ENCODE measurements at regions not wholly inside any gene's neighbourhood (a gene's known extent, or its start where the extent isn't known, plus 50 kb on each side); places are given as distances from the start of the nearest gene placed in this dataset.

DNA sequence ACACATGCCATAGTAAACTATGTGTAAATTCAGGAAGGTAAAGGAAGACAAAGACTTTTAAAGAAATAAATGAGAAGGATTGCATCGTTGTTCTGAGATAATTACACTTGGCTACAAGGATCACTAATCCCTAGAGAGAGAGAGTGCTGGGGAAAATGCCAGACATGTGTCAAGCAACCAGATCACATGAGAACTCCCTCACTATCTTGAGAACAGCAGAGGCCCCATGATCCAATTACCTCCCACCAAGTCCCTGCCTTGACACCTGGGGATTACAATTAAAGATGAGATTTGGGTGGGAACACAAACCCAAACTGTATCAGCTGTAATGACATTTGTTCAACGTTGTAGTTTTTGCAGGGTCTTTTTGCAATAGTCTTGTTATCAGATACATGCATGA lies 1600.9 kb upstream of the MIR17HG start:
- no peak overlapping the region for H3K4me2 ChIP-seq
- ChIA-PET CTCF (interaction anchor here (0.7 kb wide), 1 partner anchor 1900 kb away, joined by 3 read pairs; no protein-coding TSS in a partner anchor), POLR2A (no interaction called here)
- no peak for TF ChIP-seq ZC3H11A (IDR thresholded peaks at IDR 0.05)
- no peak for TF ChIP-seq CHD2 (IDR thresholded peaks at IDR 0.05; ENCODE audit: low read length, partially characterized antibody)
- no peaks in the 10 kb centered on the region for H3K9me3 ChIP-seq
- H3K4me3 ChIP-seq = no peak overlapping the region
- H3K27ac ChIP-seq = no peak overlapping the region
- FAIRE-seq (no peak), ATAC-seq (no peak), DNase-seq (ENCODE audit: low read depth in 1 of 2, low spot score in 1 of 2) (no peak)
- no peaks in the 10 kb centered on the region for H3K4me1 ChIP-seq
- WGBS (ENCODE audit: missing lambda C conversion rate) = 25% methylated on average over 2 of the region's 2 CpGs

GRCh38 chr13:89748716-89749115 lies 1598.8 kb upstream of the MIR17HG start:
- no peak for TF ChIP-seq POLR2AphosphoS2 (conservative IDR thresholded peaks at IDR 0.05; ENCODE audit: low read length)
- no peak for TF ChIP-seq JUN (IDR thresholded peaks at IDR 0.05)
- TF ChIP-seq, protein P1, sequence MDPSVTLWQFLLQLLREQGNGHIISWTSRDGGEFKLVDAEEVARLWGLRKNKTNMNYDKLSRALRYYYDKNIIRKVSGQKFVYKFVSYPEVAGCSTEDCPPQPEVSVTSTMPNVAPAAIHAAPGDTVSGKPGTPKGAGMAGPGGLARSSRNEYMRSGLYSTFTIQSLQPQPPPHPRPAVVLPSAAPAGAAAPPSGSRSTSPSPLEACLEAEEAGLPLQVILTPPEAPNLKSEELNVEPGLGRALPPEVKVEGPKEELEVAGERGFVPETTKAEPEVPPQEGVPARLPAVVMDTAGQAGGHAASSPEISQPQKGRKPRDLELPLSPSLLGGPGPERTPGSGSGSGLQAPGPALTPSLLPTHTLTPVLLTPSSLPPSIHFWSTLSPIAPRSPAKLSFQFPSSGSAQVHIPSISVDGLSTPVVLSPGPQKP (IDR thresholded peaks at IDR 0.05; ENCODE audit: low read depth, low read length) = no peak
- TF ChIP-seq, protein P2, sequence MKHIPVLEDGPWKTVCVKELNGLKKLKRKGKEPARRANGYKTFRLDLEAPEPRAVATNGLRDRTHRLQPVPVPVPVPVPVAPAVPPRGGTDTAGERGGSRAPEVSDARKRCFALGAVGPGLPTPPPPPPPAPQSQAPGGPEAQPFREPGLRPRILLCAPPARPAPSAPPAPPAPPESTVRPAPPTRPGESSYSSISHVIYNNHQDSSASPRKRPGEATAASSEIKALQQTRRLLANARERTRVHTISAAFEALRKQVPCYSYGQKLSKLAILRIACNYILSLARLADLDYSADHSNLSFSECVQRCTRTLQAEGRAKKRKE (CRISPR knock-in tag; IDR thresholded peaks at IDR 0.05; ENCODE audit: low read depth) = no peak
- no peak for TF ChIP-seq ZFP36 (IDR thresholded peaks at IDR 0.05; ENCODE audit: borderline replicate concordance, partially characterized antibody)
- TF ChIP-seq FOSB (CRISPR knock-in tag; IDR thresholded peaks at IDR 0.05) = no peak
- no peak for TF ChIP-seq HOXA7 (CRISPR knock-in tag; IDR thresholded peaks at IDR 0.05)
- no peak for TF ChIP-seq MAZ (IDR thresholded peaks at IDR 0.05; ENCODE audit: borderline replicate concordance, low read depth, low read length)
- no peak for TF ChIP-seq E2F6 (IDR thresholded peaks at IDR 0.05; ENCODE audit: borderline replicate concordance, low read depth)
- TF ChIP-seq POLR2A (IDR thresholded peaks at IDR 0.05; ENCODE audit: low read length) = no peak
- no peak for TF ChIP-seq RFX5 (IDR thresholded peaks at IDR 0.05)
- no peak for TF ChIP-seq RAD21 (conservative IDR thresholded peaks at IDR 0.05 in 1 of 2, IDR thresholded peaks at IDR 0.05 in 1 of 2)
- TF ChIP-seq FOXS1 (CRISPR knock-in tag; IDR thresholded peaks at IDR 0.05) = no peak
- TF ChIP-seq TFCP2L1 (CRISPR knock-in tag; IDR thresholded peaks at IDR 0.05) = no peak
- no peak for TF ChIP-seq NPAS2 (CRISPR knock-in tag; IDR thresholded peaks at IDR 0.05; ENCODE audit: borderline replicate concordance)
- no peak for TF ChIP-seq CHD4 (IDR thresholded peaks at IDR 0.05; ENCODE audit: borderline replicate concordance)
- TF ChIP-seq HES2 (IDR thresholded peaks at IDR 0.05) = no peak
- ATAC-seq (no peak), FAIRE-seq (no peak), DNase-seq (ENCODE audit: low read depth in 1 of 2, low spot score in 1 of 2) (no peak)
- Histone ChIP-seq H3K27ac (no peak overlapping the region), H3K4me3 (no peak overlapping the region), H3K4me1 (no peaks in the 10 kb centered on the region), H3K9me3 (no peaks in the 10 kb centered on the region), H3K4me2 (no peak overlapping the region)
- ChIA-PET POLR2A (no interaction called here), CTCF (interaction anchor here (0.6 kb wide), 1 partner anchor 12 kb away, joined by 3 read pairs; no protein-coding TSS in a partner anchor)
- 96% methylated on average over 2 of the region's 2 CpGs for WGBS (ENCODE audit: missing lambda C conversion rate)

DNA sequence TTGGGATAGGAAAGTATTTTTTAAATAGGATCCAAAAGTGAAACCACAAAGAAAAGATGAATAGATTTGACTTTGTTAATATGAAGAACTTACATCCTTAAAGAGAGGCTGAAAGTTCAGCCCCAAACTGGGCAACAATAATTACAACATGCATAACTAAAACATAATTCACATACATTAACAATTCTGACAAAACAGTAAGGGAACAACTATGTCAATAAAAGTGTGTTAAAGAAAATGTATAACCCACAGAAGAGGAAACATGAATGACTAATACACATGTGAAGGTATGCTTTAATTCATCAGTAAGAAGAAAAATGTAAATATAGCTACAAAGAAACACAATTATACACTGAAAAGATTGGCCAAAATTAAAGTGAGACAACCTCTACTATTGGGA lies 1597.6 kb upstream of the MIR17HG start:
- ChIA-PET POLR2A (no interaction called here), CTCF (no interaction called here)
- no peaks in the 10 kb centered on the region for H3K9me3 ChIP-seq
- H3K4me2 ChIP-seq = no peak overlapping the region
- ATAC-seq (no peak), DNase-seq (ENCODE audit: low read depth in 1 of 2, low spot score in 1 of 2) (no peak), FAIRE-seq (no peak)
- H3K4me1 ChIP-seq = no peaks in the 10 kb centered on the region
- no peak overlapping the region for H3K27ac ChIP-seq
- H3K4me3 ChIP-seq = no peak overlapping the region
- TF ChIP-seq, protein P2 (CRISPR knock-in tag; IDR thresholded peaks at IDR 0.05; ENCODE audit: low read depth) = no peak
- TF ChIP-seq MAZ (IDR thresholded peaks at IDR 0.05; ENCODE audit: borderline replicate concordance, low read depth, low read length) (no peak), ZSCAN20 (CRISPR knock-in tag; IDR thresholded peaks at IDR 0.05) (no peak), CHD4 (IDR thresholded peaks at IDR 0.05; ENCODE audit: borderline replicate concordance) (no peak), FOXS1 (CRISPR knock-in tag; IDR thresholded peaks at IDR 0.05) (no peak), PHF8 (IDR thresholded peaks at IDR 0.05; ENCODE audit: borderline replicate concordance, low read depth) (no peak), KDM5A (IDR thresholded peaks at IDR 0.05) (no peak), E2F6 (IDR thresholded peaks at IDR 0.05; ENCODE audit: borderline replicate concordance, low read depth) (no peak), CBX8 (IDR thresholded peaks at IDR 0.05) (no peak), EHF (CRISPR knock-in tag; IDR thresholded peaks at IDR 0.05) (no peak), FOSB (CRISPR knock-in tag; IDR thresholded peaks at IDR 0.05) (no peak), RFX5 (IDR thresholded peaks at IDR 0.05) (no peak), MAX (IDR thresholded peaks at IDR 0.05) (no peak), CHD2 (IDR thresholded peaks at IDR 0.05; ENCODE audit: low read length, partially characterized antibody) (no peak), MYC (IDR thresholded peaks at IDR 0.05; ENCODE audit: borderline replicate concordance, low read length) (no peak)
- TF ChIP-seq, protein P3, sequence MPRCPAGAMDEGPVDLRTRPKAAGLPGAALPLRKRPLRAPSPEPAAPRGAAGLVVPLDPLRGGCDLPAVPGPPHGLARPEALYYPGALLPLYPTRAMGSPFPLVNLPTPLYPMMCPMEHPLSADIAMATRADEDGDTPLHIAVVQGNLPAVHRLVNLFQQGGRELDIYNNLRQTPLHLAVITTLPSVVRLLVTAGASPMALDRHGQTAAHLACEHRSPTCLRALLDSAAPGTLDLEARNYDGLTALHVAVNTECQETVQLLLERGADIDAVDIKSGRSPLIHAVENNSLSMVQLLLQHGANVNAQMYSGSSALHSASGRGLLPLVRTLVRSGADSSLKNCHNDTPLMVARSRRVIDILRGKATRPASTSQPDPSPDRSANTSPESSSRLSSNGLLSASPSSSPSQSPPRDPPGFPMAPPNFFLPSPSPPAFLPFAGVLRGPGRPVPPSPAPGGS (IDR thresholded peaks at IDR 0.05) = no peak
